Astrocyte (in vitro differentiated cells and primary cell): ENCODE measurements at regions not wholly inside any gene's neighbourhood (a gene's known extent, or its start where the extent isn't known, plus 50 kb on each side); places are given as distances from the start of the nearest gene placed in this dataset.
"Not testable (repeated sequence)": the region's sequence is repeated elsewhere in the genome, so short reads cannot be mapped to it uniquely, and the experiment has no call there.

ENCODE experiments used
- DNase-seq: peaks from one replicate; pipeline ENCODE4 v3.0.0-alpha.2; 2010; ENCODE audit warnings: low read depth
- FAIRE-seq: peaks from 2 replicates; lab custom pipeline; 2011; peaks lifted over from hg19 to GRCh38; lab: Jason Lieb, UNC
- H2AFZ ChIP-seq: 2 replicates; pipeline ENCODE4 v1.6.0; 2012; ENCODE audit warnings: low read depth, low read length, inconsistent platforms
- H3K27ac ChIP-seq: 2 replicates; pipeline ENCODE4 v1.5.1; 2011; ENCODE audit warnings: low read depth, low read length, inconsistent platforms
- H3K27me3 ChIP-seq: 2 replicates; pipeline ENCODE4 v1.6.0; 2011; ENCODE audit warnings: low read length, inconsistent platforms; ENCODE audit not compliant: insufficient read depth
- H3K36me3 ChIP-seq: 2 replicates; pipeline ENCODE4 v1.5.1; 2011; ENCODE audit warnings: low read length, inconsistent platforms; ENCODE audit not compliant: insufficient read depth
- H3K4me1 ChIP-seq: 2 replicates; pipeline ENCODE4 v1.5.1; 2011; ENCODE audit warnings: low read length, inconsistent platforms; ENCODE audit not compliant: insufficient read depth
- H3K4me2 ChIP-seq: 2 replicates; pipeline ENCODE4 v1.6.0; 2012; ENCODE audit warnings: low read length, inconsistent platforms
- H3K4me3 ChIP-seq: 2 replicates; pipeline ENCODE4 v1.5.1; 2011; ENCODE audit warnings: low read depth, mild to moderate bottlenecking, low read length, inconsistent platforms; ENCODE audit not compliant: insufficient read depth
- H3K79me2 ChIP-seq: 2 replicates; pipeline ENCODE4 v1.6.0; 2012; ENCODE audit warnings: mild to moderate bottlenecking, low read length, inconsistent platforms; ENCODE audit not compliant: insufficient read depth
- H3K9ac ChIP-seq: 2 replicates; pipeline ENCODE4 v1.6.0; 2012; ENCODE audit warnings: mild to moderate bottlenecking, low read length, inconsistent platforms
- H3K9me3 ChIP-seq: 2 replicates; pipeline ENCODE4 v1.5.1; 2012; ENCODE audit warnings: low read depth, mild to moderate bottlenecking, low read length, inconsistent platforms; ENCODE audit not compliant: insufficient read depth
- H4K20me1 ChIP-seq: 2 replicates; pipeline ENCODE4 v1.6.0; 2012; ENCODE audit warnings: low read length, inconsistent platforms; ENCODE audit not compliant: insufficient read depth
- H3K27ac Mint-ChIP-seq: one replicate; pipeline ENCODE4 v1.8.0; 2021; ENCODE audit warnings: mild to moderate bottlenecking, mixed read lengths; ENCODE audit not compliant: unreplicated experiment
- H3K27me3 Mint-ChIP-seq: one replicate; pipeline ENCODE4 v1.8.0; 2021; ENCODE audit warnings: low read depth, mixed read lengths; ENCODE audit not compliant: unreplicated experiment
- H3K36me3 Mint-ChIP-seq: one replicate; pipeline ENCODE4 v1.8.0; 2021; ENCODE audit warnings: low read depth, mixed read lengths; ENCODE audit not compliant: unreplicated experiment
- H3K4me1 Mint-ChIP-seq: one replicate; pipeline ENCODE4 v1.8.0; 2021; ENCODE audit warnings: low read depth, mixed read lengths; ENCODE audit not compliant: unreplicated experiment
- H3K4me3 Mint-ChIP-seq: one replicate; pipeline ENCODE4 v1.8.0; 2021; ENCODE audit warnings: mild to moderate bottlenecking, moderate library complexity, mixed read lengths; ENCODE audit not compliant: unreplicated experiment
- H3K9me3 Mint-ChIP-seq: one replicate; pipeline ENCODE4 v1.8.0; 2021; ENCODE audit warnings: mild to moderate bottlenecking, mixed read lengths; ENCODE audit not compliant: unreplicated experiment
- CTCF ChIP-seq: IDR thresholded peaks from 2 replicates; pipeline ENCODE4 v1.5.1; 2011; ENCODE audit warnings: low read depth, mild to moderate bottlenecking, inconsistent platforms, low read length, moderate library complexity; ENCODE audit not compliant: insufficient read depth
- EZH2 ChIP-seq: IDR thresholded peaks from 2 replicates; pipeline ENCODE4 v1.6.1; 2012; ENCODE audit warnings: mild to moderate bottlenecking, low read length, inconsistent platforms; ENCODE audit not compliant: insufficient read depth

- Histone ChIP-seq H3K9ac (no peak overlapping the region), H3K4me1 (no peaks in the 10 kb centered on the region), H3K27me3 (no peaks in the 10 kb centered on the region), H3K4me3 (no peak overlapping the region), H3K9me3 (no peaks in the 10 kb centered on the region), H3K27ac (no peak overlapping the region), H3K79me2 (no peaks in the 10 kb centered on the region), H2AFZ (no peak overlapping the region), H3K36me3 (no peaks in the 10 kb centered on the region), H4K20me1 (no peaks in the 10 kb centered on the region), H3K4me2 (no peak overlapping the region)
- peaks cover 4% of the 10 kb centered on the region for H3K4me1 Mint-ChIP-seq
- no peaks in the 10 kb centered on the region for H3K27me3 Mint-ChIP-seq
- DNase-seq (no peak), FAIRE-seq (no peak)
- H3K9me3 Mint-ChIP-seq, result no peaks in the 10 kb centered on the region
- H3K36me3 Mint-ChIP-seq, result no peaks in the 10 kb centered on the region
- no peak for TF ChIP-seq CTCF
- TF ChIP-seq EZH2, result no peak
- no peak overlapping the region for H3K27ac Mint-ChIP-seq
- no peak overlapping the region for H3K4me3 Mint-ChIP-seq
Measured at GRCh38 chr9:30349526-30350513, 2034.6 kb upstream of the ACO1 start.

- Mint-ChIP-seq H3K4me3 (no peak overlapping the region), H3K27ac (no peak overlapping the region), H3K36me3 (no peaks in the 10 kb centered on the region), H3K27me3 (no peaks in the 10 kb centered on the region), H3K4me1 (no peaks in the 10 kb centered on the region), H3K9me3 (no peaks in the 10 kb centered on the region)
- Histone ChIP-seq H3K4me3 (no peak overlapping the region), H3K36me3 (no peaks in the 10 kb centered on the region), H3K79me2 (no peaks in the 10 kb centered on the region), H2AFZ (no peak overlapping the region), H3K9me3 (no peaks in the 10 kb centered on the region), H3K4me1 (no peaks in the 10 kb centered on the region), H3K4me2 (no peak overlapping the region), H3K27ac (no peak overlapping the region), H4K20me1 (no peaks in the 10 kb centered on the region), H3K27me3 (no peaks in the 10 kb centered on the region), H3K9ac (no peak overlapping the region)
- DNase-seq (no peak), FAIRE-seq (no peak)
- TF ChIP-seq CTCF (no peak), EZH2 (no peak)
Measured at GRCh38 chr9:30356221-30356620, 2028.2 kb upstream of the ACO1 start.

GRCh38 chr9:30362373-30362772, 2022.1 kb upstream of the ACO1 start:
- no peak overlapping the region for H3K9ac ChIP-seq
- no peaks in the 10 kb centered on the region for H3K79me2 ChIP-seq
- TF ChIP-seq CTCF (no peak), EZH2 (no peak)
- no peaks in the 10 kb centered on the region for H3K36me3 ChIP-seq
- no peak overlapping the region for H3K4me3 Mint-ChIP-seq
- H4K20me1 ChIP-seq, result no peaks in the 10 kb centered on the region
- no peak overlapping the region for H3K4me2 ChIP-seq
- H2AFZ ChIP-seq, result no peak overlapping the region
- FAIRE-seq (no peak), DNase-seq (no peak)
- no peaks in the 10 kb centered on the region for H3K9me3 ChIP-seq
- H3K9me3 Mint-ChIP-seq, result no peaks in the 10 kb centered on the region
- H3K4me1 Mint-ChIP-seq, result no peaks in the 10 kb centered on the region
- H3K27me3 ChIP-seq, result no peaks in the 10 kb centered on the region
- H3K36me3 Mint-ChIP-seq, result no peaks in the 10 kb centered on the region
- no peaks in the 10 kb centered on the region for H3K27me3 Mint-ChIP-seq
- no peaks in the 10 kb centered on the region for H3K4me1 ChIP-seq
- H3K27ac Mint-ChIP-seq, result no peak overlapping the region
- no peak overlapping the region for H3K27ac ChIP-seq
- no peak overlapping the region for H3K4me3 ChIP-seq

- not testable (repeated sequence) for H3K9me3 Mint-ChIP-seq, H3K4me3 ChIP-seq, H3K27ac ChIP-seq, H3K9ac ChIP-seq, H3K36me3 Mint-ChIP-seq, H3K79me2 ChIP-seq, H3K9me3 ChIP-seq, H3K4me1 ChIP-seq, DNase-seq, FAIRE-seq, H3K36me3 ChIP-seq, H3K4me1 Mint-ChIP-seq, H3K27ac Mint-ChIP-seq, H2AFZ ChIP-seq, H4K20me1 ChIP-seq, H3K27me3 ChIP-seq, H3K4me2 ChIP-seq, H3K4me3 Mint-ChIP-seq, H3K27me3 Mint-ChIP-seq
Measured at GRCh38 chr9:30366140-30366539, 2018.3 kb upstream of the ACO1 start.
